GM18517 (cell line): ENCODE measurements at regions not wholly inside any gene's neighbourhood (a gene's known extent, or its start where the extent isn't known, plus 50 kb on each side); places are given as distances from the start of the nearest gene placed in this dataset.
"Not testable (repeated sequence)": the region's sequence is repeated elsewhere in the genome, so short reads cannot be mapped to it uniquely, and the experiment has no call there.

Source experiments
- ATAC-seq: cut with Tn5 transposase; IDR thresholded peaks from one replicate; pipeline ENCODE4 v1.9.1; 2021; ENCODE audit warnings: mild to moderate bottlenecking, moderate library complexity; ENCODE audit not compliant: unreplicated experiment

DNA sequence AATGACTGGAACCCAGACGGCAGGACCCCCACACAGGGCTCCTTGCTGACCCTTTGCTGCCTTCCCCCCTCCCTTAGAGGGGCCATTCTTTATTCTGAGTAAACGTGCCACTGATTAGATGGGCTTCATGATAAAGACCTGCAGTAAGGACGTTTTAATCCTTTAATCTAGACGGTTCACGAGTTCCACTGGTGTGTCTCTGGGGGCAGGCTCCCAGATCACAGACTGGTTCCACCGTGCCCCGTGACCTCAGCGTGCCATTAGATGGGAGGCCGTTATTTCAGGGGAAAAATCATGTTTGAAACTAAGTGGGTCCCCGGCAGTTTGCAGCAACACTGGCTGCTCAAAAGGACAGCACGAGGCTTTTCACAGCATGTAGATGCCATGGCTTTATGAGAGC, 246.9 kb upstream of the PLGLB2 start:
- ATAC-seq = not testable (repeated sequence)

DNA sequence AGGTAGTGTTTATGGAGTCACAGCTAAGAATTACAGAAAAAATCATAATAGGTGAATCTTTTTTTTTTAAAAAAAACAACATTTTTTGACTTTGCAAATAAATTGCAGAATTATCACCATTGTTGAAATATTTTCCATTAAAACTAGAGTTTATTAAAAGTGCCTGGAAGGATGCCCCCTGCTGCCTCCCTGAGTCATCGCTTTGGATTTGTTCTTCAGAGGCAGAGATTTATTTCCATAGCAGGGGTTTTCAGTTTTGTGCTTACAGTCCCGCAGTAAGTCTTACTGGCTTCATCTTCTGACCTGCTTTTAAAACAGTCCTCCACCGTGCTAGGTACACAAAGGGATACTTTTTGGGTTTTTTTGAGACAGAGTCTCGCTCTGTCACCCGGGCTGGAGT, 244.9 kb upstream of the PLGLB2 start:
- not testable (repeated sequence) for ATAC-seq

DNA sequence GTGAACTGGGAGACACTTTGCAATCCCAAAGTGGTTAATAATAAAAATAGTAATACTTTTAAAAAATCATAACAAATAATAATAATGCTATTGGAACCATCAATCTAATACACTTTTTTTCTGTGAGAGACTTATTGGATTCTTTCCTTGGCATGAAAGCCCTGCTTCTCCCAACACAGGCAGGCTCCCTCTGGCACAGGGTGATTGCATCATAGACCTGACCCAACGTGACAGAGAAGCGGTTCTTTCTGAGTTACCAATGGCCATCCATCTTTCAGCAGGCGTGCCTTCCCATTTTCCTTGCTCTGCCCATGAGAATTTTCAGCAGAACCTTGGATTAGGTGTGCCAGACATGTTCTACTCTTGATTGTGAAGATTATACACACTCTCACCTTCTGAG, 242.6 kb upstream of the PLGLB2 start:
- not testable (repeated sequence) for ATAC-seq

DNA sequence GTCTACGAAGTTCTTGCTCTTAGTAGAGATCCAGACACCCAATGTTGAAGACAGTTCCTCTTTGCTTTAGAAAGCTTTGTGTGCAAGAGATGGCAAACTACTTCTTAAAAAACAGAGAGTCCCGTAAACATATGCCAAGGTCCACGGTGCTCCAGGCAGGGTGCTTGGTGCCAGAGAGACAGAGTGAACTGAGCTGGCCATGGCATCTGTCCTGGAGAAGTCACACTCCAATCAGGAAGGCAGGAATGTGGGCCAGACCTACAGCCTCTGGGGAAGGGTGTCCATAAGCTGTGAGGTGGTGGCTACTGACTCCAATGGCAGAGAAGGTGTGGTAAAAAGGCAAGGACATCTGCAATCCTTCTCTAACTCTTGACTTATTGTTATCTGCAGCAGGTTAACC, 242.0 kb upstream of the PLGLB2 start:
- not testable (repeated sequence) for ATAC-seq

DNA sequence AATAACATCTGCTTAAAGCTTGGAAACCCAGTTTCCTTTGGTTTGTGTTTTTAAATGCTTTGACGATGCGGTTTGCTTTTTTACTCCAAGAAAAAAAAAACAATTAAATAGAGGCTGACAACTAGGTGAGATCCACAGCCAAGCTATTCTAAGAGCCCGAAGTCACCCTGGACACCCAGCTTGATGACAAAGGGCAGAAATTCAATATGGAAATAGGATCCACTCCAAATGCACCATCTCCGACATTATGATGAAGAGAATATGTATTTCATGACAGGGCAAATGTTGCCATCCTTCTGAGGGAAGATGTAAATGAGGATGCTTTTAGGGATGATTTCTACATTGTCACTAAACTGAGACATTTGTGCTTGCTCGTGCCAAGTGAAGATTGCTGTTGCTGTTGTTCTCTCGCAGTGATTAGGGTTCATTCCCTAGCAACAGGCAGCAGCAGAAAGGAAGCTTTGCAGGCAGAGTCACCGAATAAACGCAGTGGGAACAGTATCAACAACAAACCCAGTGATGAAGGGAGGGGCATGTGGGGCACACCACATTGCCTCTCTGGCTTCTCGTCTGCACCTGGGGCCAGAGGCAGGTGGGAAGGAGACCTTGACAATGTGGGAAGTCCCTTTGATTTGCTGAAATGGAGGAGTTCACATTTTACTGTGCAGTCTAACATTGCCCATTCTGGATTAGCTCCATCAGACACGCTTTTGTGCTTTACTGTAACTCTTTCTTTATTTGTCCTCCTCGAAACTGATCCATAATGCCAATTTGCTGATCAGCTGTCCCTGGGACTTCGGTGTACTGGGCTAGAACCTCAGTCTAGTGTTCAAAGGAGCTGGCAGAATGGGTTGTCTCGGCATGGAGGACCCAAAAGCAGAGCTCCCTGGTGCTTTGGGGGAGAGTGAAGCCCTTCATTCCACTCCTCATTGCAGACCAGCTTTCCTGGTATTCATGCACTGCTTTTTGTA, 240.2 kb upstream of the PLGLB2 start:
- not testable (repeated sequence) for ATAC-seq

DNA sequence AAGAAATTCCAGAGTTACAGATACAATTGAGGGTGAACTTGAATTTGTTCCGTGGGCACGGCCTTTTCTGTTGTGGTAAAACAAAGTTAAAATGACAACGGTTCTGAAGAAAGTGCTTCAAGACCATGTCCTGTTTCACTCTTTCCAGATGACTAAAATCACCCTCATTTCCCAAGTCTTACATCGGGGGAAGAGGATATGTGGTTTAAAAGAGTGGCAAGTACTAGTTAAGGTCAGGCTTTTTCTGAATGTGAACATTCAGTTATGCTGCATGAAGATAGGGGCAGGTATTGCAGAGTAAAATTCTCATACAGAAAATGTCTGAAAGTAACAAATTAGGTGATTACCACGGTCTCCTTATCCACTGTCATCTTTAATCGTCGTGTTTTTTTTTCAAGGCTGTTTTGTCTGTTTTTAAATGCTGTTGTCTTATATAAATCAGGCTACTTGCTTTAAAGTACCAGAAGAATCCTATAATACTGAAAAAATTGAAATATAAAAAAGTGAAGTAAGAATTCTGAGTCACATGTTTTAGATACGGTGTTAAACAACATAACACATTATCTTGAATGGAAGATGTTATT, 236.6 kb upstream of the PLGLB2 start:
- not testable (repeated sequence) for ATAC-seq

DNA sequence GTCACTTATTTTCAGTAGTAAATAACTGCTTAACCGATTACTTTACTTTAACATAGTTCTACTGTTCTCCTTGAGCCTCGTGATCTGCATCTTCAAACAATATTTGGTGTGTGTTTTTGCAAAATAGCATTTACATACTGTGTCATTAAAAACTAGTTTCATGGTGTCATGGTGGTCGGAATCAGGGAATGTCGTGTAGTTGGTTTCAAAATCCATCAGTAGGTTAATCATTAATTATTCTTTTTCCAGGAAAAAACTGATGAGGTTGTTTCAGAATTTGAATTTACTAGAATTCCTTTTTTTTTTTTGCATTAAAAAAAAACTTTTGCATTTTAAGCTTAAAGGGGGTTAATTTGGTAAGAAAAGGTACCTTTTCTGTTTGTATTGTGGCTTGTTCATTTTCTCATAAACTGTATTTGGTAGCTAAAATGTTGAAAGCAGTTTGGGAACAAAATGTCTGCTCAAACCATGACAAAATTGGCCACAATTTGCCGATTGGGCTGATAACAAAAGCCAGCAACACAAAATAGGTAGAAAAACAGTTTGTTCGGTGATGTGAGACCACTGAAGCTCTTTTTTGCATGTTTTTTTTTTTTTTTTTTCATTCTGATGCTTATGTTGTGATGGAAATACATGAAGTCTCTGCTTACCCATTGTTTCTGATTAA, 234.9 kb upstream of the PLGLB2 start:
- ATAC-seq = not testable (repeated sequence)

DNA sequence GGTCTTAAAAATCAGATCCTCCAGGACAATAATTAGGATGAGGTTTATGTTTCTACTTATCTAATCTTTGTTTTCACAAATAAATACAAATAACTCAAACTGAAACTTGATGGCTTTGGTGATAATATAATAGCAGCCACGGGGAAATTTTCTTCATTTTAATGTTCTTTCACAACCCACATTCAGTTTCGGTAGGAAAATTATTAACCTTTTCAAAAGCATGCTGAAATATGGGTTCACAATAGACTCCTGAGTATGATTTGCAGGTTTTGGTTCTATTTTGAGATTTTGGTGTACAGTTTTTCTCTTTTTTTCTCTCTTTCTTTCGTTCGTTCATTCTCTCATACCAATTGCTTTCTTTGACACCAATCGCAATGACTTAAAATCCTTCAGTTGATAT, 233.9 kb upstream of the PLGLB2 start:
- peak; percentile 81 for ATAC-seq

DNA sequence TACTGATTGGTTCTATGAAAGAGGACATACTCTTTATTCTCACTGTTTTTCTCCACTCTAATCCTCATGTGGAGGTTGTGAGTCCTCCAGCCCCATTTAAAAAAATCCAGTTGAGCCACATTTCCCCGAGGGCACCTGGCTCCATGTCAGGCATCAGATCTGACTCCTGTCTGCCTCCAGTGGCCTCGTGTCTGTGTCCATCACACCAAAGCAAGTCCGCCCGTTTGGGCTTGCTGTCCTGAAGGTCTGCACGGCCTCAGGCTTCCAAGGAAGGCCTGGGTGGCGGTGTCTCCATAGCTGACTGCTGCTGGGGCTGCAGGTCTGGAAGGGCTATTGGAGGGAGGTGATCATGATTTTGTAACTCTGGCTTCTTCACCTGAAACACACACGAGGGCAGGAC, 233.4 kb upstream of the PLGLB2 start:
- ATAC-seq = not testable (repeated sequence)

DNA sequence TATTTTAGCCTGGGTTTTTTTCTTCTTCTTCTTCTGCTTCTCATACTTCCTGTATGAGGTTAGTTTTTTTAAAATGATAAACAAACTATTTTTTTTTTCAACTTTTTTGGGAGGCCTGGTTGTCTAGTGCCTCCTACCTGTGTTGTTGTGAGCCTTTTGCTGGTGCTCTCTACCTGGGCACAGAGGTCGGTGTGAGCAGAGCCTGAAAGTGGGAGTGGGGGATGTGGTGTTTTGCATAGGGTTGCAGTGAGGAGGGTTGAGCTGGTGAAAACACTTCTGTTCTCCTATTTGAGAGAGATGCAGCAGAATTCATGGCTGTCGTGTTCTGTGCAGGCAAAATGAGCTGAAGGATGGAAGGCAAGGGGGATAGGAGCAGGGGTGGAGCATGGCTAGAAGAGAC, 232.7 kb upstream of the PLGLB2 start:
- ATAC-seq = not testable (repeated sequence)

DNA sequence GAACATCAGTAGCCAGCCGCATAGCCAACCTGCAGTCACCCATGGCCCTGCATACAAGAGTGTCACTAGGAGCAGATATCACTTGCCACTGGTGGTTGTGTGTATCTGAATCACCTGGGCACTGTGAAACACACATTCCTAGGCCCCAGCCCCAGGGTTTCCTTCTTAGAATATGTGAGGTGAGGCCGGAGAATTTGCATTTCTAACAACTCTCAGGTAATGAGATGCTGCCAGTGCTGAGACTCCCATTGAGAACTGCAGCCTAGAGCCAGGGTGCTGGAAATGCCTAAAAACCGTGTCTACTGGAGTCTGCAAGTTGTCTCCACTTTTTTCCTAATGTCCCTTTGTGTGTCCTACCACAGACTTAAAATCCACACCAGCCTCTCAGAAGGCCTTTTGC, 232.0 kb upstream of the PLGLB2 start:
- ATAC-seq = not testable (repeated sequence)

DNA sequence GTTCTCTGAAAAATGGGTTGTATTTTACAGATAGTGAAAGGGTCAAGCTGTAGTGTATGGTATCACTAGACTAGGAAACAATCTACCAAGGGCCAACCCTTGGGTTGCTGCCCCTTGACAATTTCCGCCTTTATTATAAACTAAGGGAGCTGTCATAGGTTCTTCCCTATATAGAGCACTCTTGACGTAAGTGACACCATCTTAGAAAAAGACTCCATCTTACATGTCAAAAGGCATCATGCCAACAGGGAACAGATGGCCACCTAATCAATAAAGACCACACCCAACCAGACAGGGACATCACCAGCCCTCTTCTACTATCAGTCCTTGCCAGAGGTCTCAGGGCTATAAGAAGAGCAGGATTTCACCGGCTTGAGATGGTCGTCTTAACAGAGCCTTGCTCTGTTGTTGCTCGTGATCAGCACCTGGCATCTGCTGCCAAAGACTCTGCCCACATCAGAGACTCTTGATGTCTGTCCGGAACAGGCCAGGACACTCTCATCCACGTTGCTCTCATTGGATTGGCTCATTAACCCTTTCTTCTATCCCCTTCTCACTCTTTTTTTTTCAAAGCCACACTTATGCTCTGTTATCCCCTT, 231.4 kb upstream of the PLGLB2 start:
- not testable (repeated sequence) for ATAC-seq

DNA sequence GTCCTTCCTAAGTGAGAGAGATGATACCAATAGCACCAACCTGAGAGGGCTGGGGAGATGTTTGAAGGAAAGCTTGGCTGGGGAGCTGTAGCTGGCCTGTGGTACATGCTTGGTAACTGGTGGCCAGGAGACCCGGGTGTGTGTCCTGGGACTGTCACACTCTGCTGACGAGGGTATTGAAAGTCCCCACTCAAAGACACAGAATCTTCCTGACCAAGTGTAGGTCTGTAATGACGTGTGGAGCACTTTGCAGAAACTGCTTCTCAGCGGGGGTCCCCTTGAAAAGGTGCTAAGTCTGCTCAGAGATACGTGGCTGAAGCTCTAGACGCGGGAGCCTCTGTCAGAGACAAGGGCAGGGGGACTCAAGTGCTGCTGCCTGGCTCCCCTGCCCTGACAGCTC, 230.4 kb upstream of the PLGLB2 start:
- ATAC-seq = not testable (repeated sequence)

DNA sequence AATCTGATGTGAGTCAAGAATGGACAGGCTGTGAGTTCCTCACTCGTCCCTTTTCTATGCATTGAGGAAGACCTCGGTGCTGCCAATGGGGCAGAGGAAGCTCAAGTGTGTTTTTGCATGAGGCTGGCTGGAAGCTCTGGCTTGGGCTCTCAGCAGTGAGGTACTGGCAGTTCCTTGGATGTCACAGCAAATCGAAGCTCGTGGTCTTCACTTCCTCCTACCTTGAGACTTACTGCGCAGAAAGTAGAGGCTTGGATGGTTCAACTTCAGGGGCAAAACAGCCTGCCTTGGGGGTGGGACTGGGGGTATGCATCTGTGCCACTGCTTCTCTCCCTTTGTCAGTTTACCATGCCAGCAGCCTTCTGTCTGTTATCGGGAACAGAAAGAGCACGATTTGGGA, 229.8 kb upstream of the PLGLB2 start:
- not testable (repeated sequence) for ATAC-seq

DNA sequence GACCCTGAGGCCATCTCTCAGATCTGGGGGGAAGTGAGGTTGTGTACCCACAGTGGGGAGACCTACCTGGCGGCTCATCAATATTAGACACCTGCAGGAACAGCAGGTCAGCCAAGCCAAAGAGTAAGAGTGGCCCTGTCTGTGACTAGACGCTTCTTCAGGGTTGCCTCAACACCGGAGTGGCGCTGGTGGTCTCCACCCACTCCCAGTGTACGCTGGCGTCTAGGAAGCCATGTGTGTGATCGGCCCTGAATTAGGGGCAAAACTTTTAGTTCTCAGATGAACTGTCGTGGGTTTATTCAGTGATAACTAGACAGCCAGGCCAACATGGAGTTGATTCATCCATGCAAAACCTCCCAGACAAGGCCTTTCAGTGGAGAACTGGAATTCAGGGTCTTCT, 229.3 kb upstream of the PLGLB2 start:
- not testable (repeated sequence) for ATAC-seq

DNA sequence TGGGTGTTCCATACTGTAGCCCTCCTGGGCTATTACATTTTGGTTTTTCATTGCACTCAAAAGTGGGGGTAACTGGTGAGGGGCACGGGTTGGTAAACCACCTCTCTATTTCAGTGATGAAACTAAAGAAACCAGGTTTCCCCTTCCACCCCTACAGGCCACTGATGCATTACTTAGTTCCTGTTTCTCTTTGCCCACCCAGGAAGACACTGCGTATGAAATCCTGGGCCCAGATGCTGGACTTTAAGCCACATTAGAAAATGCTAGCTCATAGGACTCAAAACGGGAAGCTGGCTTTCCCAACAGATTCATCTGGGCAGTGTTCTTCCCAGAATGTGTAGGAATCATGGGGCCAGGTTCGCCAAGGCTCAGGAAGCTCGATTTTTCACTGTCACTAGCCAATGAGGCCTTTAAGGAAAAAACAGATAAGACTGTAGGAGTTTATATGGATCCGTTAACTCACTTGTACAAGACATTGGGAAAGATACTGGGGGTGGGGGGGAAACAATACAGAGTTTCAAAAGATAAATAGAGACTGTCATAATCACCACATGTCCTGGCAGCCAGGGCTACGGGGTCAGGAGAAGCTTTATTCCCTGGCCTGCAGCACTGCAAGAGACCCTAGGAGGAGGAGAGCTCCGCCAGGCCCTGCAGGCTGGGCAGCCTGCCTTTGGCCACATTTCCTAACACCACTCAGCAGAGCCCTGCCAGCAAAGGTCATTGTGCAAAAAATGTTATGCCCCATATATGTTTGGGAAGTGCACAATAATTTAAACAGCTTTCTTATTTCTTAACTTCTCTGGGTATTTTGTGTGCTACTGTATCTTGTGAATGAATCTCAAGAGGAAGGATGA, 228.5 kb upstream of the PLGLB2 start:
- not testable (repeated sequence) for ATAC-seq

DNA sequence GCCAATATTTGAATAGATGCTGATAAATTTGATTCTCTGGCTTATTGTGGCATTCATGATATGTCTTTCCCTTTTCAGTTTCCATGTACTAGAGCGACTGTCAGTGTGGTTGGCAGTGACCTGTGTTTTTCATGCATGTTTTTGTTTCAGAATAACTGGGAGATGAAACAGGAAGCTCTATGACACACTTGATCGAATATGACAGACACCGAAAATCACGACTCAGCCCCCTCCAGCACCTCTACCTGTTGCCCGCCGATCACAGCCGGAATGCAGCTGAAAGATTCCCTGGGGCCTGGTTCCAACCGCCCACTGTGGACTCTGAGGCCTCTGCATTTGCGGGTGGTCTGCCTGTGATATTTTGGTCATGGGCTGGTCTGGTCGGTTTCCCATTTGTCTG, 226.8 kb upstream of the PLGLB2 start:
- ATAC-seq = peak; percentile 51

DNA sequence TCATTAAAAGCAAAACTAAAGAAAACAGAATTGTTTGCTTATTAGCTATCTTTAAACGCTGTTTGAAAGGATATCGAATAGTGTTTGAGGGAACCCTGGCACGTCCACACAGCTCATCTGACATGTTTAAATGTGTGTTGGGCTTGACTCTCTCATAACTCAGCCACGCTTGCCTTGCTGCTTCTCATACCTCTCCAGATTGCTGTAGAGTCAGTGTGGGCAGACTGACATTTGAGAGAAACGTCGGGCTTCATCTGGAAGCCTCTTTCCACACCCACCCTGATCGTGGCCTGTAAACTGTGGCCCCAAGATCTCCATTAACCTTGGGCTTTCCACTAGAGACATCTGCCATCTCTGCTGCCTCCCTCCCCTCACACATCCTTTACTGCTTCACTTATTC, 226.4 kb upstream of the PLGLB2 start:
- ATAC-seq = not testable (repeated sequence)

DNA sequence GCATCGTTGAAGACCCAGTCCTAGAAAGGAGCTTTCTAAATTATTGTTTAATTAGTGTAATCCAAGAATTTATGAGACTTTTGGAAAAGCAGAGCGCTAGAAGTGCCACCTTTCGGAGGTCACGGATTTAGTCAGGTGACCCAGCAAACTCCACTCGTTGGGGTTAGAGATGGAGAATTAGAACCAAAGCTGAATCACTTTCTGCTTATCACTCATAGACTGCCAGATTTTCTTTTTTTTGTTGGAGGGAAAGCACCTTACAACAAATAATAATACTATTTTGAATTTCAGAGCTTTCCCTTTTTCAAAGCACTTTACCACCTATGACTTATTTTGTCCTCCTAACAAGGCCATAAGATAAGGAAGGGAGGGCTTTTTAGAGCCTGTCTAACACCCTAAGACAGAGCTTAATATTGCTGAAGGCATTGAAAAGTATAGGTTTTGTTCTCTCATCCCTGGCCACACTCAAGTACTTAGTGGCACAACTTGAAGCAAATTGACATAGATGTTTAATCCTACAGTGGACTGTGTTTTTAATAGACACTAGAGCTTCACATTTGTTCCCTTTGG, 223.2 kb upstream of the PLGLB2 start:
- ATAC-seq = not testable (repeated sequence)

DNA sequence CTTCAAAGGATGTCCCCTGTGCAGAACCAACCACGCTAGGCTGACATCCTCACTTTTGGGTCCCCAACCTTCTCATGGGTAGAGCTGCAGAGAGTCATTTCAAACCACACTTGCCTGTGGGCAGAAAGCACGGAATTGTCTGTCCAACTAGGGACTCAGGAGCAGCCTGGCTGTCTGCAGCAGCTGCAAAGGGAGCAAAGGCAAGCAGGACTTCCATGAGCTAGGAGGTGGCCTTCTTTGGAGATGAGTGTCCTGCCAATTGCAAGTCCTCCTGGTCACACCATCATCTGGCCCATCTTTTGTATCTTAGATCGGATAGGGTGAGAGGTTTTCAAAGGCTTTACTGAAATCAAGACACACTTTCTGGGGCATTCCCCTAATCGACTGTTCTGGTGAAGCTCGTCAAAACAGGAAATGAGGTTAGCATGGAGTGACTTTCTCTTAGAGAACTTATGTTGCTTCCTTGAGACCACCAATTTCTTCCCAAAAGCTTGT, 222.3 kb upstream of the PLGLB2 start:
- peak; percentile 56 for ATAC-seq
